Spleen (tissue), 11 donors: ENCODE measurements at regions not wholly inside any gene's neighbourhood (a gene's known extent, or its start where the extent isn't known, plus 50 kb on each side); places are given as distances from the start of the nearest gene placed in this dataset.

Experiments used
- DNase-seq: peaks from one replicate; pipeline ENCODE4 v3.0.0-alpha.2; 2020
- H3K27ac ChIP-seq, 8 donors: fragments of 200-600 bp; sonication (generic) in 7 of 8; 1 replicate in 4 of 8; 2 replicates in 4 of 8; pipeline versions ENCODE4 v1.5.0 to v1.8.0; 2016 to 2021; ENCODE audit warnings: inconsistent platforms in 4 of 8, mild to moderate bottlenecking in 4 of 8, moderate library complexity in 1 of 8
- H3K27me3 ChIP-seq, 7 donors: fragments of 200-600 bp; sonication (generic) in 6 of 7; replicated peaks in 1 of 7; 1 replicate in 4 of 7; 2 replicates in 3 of 7; pipeline versions ENCODE4 v1.5.0 to v1.8.0; 2016 to 2021; ENCODE audit warnings: inconsistent platforms in 3 of 7, mild to moderate bottlenecking in 1 of 7
- H3K36me3 ChIP-seq, 6 donors: fragments of 200-600 bp; sonication (generic) in 5 of 6; 1 replicate in 4 of 6; 2 replicates in 2 of 6; pipeline versions ENCODE4 v1.5.0 to v1.8.0; 2016 to 2021; ENCODE audit warnings: inconsistent platforms in 2 of 6
- H3K4me1 ChIP-seq, 6 donors: fragments of 200-600 bp; sonication (generic) in 5 of 6; 1 replicate in 3 of 6; 2 replicates in 3 of 6; pipeline versions ENCODE4 v1.5.0 to v1.8.0; 2016 to 2021; ENCODE audit warnings: inconsistent platforms in 3 of 6
- H3K4me3 ChIP-seq, 8 donors: fragments of 200-600 bp; sonication (generic) in 7 of 8; 1 replicate in 4 of 8; 2 replicates in 4 of 8; pipeline versions ENCODE4 v1.5.0 to v1.8.0; 2016 to 2021; ENCODE audit warnings: inconsistent platforms in 4 of 8, mild to moderate bottlenecking in 4 of 8, moderate library complexity in 2 of 8
- H3K9me3 ChIP-seq, 8 donors: fragments of 200-600 bp; sonication (generic) in 7 of 8; 1 replicate in 4 of 8; 2 replicates in 4 of 8; pipeline versions ENCODE4 v1.5.0 to v1.8.0; 2016 to 2021; ENCODE audit warnings: inconsistent platforms in 4 of 8
- POLR2A ChIP-seq, 3 donors: fragments of 450-650 bp; IDR thresholded peaks; one replicate each; pipeline ENCODE4 v1.5.1; 2017; ENCODE audit warnings: antibody characterized with exemption in 3 of 3, mild to moderate bottlenecking in 1 of 3
- POLR2AphosphoS5 ChIP-seq, 3 donors: sonication (generic); formaldehyde crosslinking; IDR thresholded peaks; one replicate each; pipeline ENCODE4 v1.5.1; 2017; ENCODE audit warnings: antibody characterized with exemption in 3 of 3
- WGBS, 5 donors: extraction: QIAGEN DNeasy Blood & Tissue Kit in 3 of 5; methylation state at CpG; one replicate each; pipeline versions ENCODE4 v1.1.5 to v1.1.7; 2013 to 2018; 5-methylcytosine and 5-hydroxymethylcytosine counted together
- intact Hi-C: fragments of 100-400 bp; cut with DNase I; formaldehyde crosslinking; loops from one replicate; pipeline ENCODE4 v1.15.0; 2023; ENCODE audit warnings: low total_unique reads
- TF ChIP-seq, protein P1 (sequence below), 11 experiments: fragments of 200-600 bp in 7 of 11; fragments of 450-650 bp in 4 of 11; sonication (generic) in 4 of 11; IDR thresholded peaks in 8 of 11; conservative IDR thresholded peaks in 3 of 11; 1 replicate in 7 of 11; 2 replicates in 4 of 11; pipeline versions ENCODE4 v1.4.0 to v1.8.0; 2016 to 2021; ENCODE audit warnings: antibody characterized with exemption in 11 of 11, inconsistent platforms in 4 of 11, mild to moderate bottlenecking in 1 of 11
- donor health status: healthy with polysubstance abuse.
- donor health status: DM: no; HTN: no; CAD: no; lungs with moderate emphysema.
- donor health status: DM: no; HTN: no; CAD: no.
- donor health status: Bipolar disorder and iron deficiency.
- donor health status: healthy.
- donor health status: DM: no; HTN: no; CAD: no.
- donor health status: DM: yes; HTN: yes; CAD: no.

DNA sequence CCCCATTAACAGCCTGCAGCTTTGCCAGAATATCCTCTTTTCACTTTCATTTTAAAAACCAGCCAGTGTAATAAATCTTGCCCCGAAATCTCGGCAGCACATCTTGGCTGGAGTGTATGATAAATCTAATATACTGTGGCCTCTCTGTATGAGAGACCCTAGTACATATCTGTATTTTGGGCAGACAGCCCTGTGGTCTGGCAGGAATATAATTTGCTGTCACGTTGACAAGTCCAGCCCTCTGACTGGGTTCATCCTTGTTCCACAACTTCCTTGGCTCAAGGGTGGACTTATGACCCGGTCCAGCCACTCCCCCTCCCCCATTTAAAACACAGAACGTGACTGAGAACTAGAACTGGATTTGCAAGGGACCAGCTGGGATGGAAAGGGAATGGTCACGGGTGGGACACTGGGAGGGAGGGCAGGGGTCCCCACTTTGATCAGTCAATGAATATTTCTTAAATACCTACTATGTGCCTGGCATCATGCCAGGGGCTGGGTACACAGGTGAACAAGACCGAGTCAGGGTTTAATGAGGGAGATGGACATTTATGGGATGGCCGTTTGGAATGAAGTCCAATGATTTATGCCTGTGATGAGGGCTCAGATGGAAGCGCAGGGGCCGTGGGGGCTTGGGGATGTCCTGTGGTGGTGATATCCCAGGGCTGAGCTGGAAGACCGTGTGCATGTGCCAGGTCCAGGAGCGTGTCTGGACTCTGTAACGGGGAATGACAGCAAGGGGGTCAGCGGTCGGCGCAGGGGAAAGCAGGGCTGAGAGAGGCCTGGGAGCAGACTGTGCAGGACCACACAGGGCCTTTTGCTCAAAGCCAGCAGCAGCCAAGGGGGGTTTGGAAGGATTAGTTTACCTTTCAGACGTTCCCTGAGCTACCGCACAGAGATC is 190.5 kb downstream of the PHETA1 start:
- Histone ChIP-seq H3K27ac (no peak overlapping the region), H3K4me3 (no peak overlapping the region), H3K27me3 (peaks cover 0 to 64% (median 0%) of the 10 kb centered on the region in 7 donors), H3K36me3 (no peaks in the 10 kb centered on the region), H3K4me1 (peaks cover 0 to 51% (median 20%) of the 10 kb centered on the region in 6 donors), H3K9me3 (no peaks in the 10 kb centered on the region)
- DNase-seq, result no peak
- intact Hi-C loops, result loop anchor here (10.0 kb wide), 1 partner anchor 154 kb away; no protein-coding TSS in a partner anchor
- TF ChIP-seq, protein P1, sequence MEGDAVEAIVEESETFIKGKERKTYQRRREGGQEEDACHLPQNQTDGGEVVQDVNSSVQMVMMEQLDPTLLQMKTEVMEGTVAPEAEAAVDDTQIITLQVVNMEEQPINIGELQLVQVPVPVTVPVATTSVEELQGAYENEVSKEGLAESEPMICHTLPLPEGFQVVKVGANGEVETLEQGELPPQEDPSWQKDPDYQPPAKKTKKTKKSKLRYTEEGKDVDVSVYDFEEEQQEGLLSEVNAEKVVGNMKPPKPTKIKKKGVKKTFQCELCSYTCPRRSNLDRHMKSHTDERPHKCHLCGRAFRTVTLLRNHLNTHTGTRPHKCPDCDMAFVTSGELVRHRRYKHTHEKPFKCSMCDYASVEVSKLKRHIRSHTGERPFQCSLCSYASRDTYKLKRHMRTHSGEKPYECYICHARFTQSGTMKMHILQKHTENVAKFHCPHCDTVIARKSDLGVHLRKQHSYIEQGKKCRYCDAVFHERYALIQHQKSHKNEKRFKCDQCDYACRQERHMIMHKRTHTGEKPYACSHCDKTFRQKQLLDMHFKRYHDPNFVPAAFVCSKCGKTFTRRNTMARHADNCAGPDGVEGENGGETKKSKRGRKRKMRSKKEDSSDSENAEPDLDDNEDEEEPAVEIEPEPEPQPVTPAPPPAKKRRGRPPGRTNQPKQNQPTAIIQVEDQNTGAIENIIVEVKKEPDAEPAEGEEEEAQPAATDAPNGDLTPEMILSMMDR (IDR thresholded peaks at IDR 0.05 in 8 of 11, conservative IDR thresholded peaks at IDR 0.05 in 3 of 11), result no peak
- TF ChIP-seq POLR2AphosphoS5 (IDR thresholded peaks at IDR 0.05) (no peak), POLR2A (IDR thresholded peaks at IDR 0.05) (no peak)
- WGBS, 5 donors, result 55 to 69% (median 63%) methylated on average over 18 of the region's 18 CpGs

DNA sequence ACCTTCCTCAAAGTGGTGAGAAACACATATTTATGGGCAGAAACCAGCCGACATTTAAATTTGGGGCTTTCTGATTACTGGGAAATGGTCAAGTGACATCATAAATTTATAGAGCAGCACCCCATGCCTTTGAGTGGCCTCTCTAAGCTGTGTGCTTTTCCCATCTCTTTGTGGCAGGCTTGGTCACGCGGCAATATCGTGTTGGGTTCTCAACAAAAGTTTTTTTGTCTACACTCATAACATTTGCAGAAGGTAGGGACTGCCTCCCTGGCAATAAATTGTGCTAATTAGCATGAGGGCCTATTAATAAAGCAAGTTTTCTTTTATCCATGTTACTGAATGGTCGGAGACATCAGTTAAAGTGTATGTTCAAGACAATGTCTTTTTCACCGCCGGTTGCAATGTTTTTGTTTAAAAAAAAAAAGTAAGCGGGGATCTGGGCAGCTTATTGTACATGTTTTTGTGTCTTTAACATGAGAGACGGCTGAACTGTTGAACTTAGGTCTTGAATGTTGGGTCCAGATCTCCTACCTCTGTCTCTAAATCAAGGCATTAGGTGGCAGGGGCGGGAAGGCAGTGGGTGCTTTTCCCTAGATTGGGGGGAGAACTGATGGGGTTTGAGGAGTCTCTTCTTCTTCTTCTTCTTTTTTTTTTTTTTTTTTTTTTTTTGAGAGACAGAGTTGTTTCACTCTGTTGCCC is 193.3 kb downstream of the PHETA1 start:
- H3K27me3 ChIP-seq, result peaks cover 0 to 48% (median 0%) of the 10 kb centered on the region in 7 donors
- H3K4me1 ChIP-seq, result peaks cover 0 to 51% (median 19%) of the 10 kb centered on the region in 6 donors
- no peak overlapping the region for H3K4me3 ChIP-seq
- intact Hi-C loops, result loop anchor here (10.0 kb wide), 1 partner anchor 151 kb away; no protein-coding TSS in a partner anchor
- H3K36me3 ChIP-seq, result no peaks in the 10 kb centered on the region
- H3K27ac ChIP-seq, result no peak overlapping the region
- 65 to 80% (median 75%) methylated on average over 10 of the region's 10 CpGs for WGBS, 5 donors
- H3K9me3 ChIP-seq, result no peaks in the 10 kb centered on the region
- TF ChIP-seq POLR2A (IDR thresholded peaks at IDR 0.05), result no peak
- TF ChIP-seq POLR2AphosphoS5 (IDR thresholded peaks at IDR 0.05), result no peak
- TF ChIP-seq, protein P1 (IDR thresholded peaks at IDR 0.05 in 8 of 11, conservative IDR thresholded peaks at IDR 0.05 in 3 of 11), result no peak
- no peak for DNase-seq

DNA sequence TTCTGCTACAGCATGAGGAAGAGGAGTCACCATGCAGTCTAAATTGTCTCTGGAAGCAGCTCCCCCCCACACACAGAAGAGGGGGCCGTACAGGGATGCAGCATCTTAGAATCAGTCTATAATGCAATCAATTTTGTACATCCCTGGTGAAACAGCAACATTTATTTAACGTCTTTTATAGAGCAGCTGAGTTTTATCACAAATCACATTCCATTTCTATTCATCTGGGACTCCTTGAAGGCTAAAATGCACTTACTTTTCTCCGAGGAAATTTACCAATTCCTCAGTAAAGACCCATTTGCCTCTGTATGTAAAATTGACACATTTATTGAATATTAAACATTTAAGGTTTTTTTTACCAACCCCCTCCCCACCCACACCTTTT is 193.9 kb downstream of the PHETA1 start:
- intact Hi-C loops, result loop anchor here (10.0 kb wide), 1 partner anchor 150 kb away; no protein-coding TSS in a partner anchor
- Histone ChIP-seq H3K4me3 (no peak overlapping the region), H3K36me3 (no peaks in the 10 kb centered on the region), H3K27ac (no peak overlapping the region), H3K27me3 (peaks cover 0 to 45% (median 0%) of the 10 kb centered on the region in 7 donors), H3K9me3 (no peaks in the 10 kb centered on the region), H3K4me1 (peaks cover 0 to 51% (median 21%) of the 10 kb centered on the region in 6 donors)
- no peak for DNase-seq
- WGBS, 5 donors, result 14 to 28% (median 17%) methylated on average over 3 of the region's 3 CpGs
- no peak for TF ChIP-seq POLR2A (IDR thresholded peaks at IDR 0.05)
- TF ChIP-seq, protein P1 (IDR thresholded peaks at IDR 0.05 in 8 of 11, conservative IDR thresholded peaks at IDR 0.05 in 3 of 11), result peak in 1 of 11 experiments; percentile 4
- no peak for TF ChIP-seq POLR2AphosphoS5 (IDR thresholded peaks at IDR 0.05)
